ENCODE measurements at regions not wholly inside any gene's neighbourhood (a gene's known extent, or its start where the extent isn't known, plus 50 kb on each side); places are given as distances from the start of the nearest gene placed in this dataset.

GRCh38 chr7:45414226-45414625 is 159.9 kb upstream of the ADCY1 start:
- no peak for TF ChIP-seq CTCF (IDR thresholded peaks at IDR 0.05; ENCODE audit: poor library complexity)
- TF ChIP-seq EZH2 (IDR thresholded peaks at IDR 0.05; ENCODE audit: borderline replicate concordance) = no peak
- no peak for TF ChIP-seq EZH2phosphoT487 (IDR thresholded peaks at IDR 0.05; ENCODE audit: low read depth, severe bottlenecking, unreplicated experiment)
- no peak overlapping the region for H3K27ac ChIP-seq
- H3K9me3 ChIP-seq (ENCODE audit: low read depth) = no peaks in the 10 kb centered on the region
- H3K27me3 ChIP-seq = no peaks in the 10 kb centered on the region
- no peaks in the 10 kb centered on the region for H3K9me2 ChIP-seq (replicated peaks; ENCODE audit: insufficient read depth)
- H3K4me3 ChIP-seq = no peak overlapping the region
- no peak overlapping the region for H3K4me2 ChIP-seq
- H4K20me1 ChIP-seq (ENCODE audit: insufficient read depth, poor library complexity, severe bottlenecking) = no peaks in the 10 kb centered on the region
- H3K36me3 ChIP-seq (replicated peaks; ENCODE audit: insufficient read depth, low read depth) = no peaks in the 10 kb centered on the region
- no peak overlapping the region for H2AFZ ChIP-seq
- DNase-seq (ENCODE audit: low spot score) = no peak
- WGBS (ENCODE audit: low lambda C conversion rate, missing lambda C conversion rate) = 91% methylated on average over 4 of the region's 4 CpGs
- H3K79me2 ChIP-seq = no peaks in the 10 kb centered on the region
- no peaks in the 10 kb centered on the region for H3K4me1 ChIP-seq (ENCODE audit: insufficient read depth)

- H3K4me2 ChIP-seq = no peak overlapping the region
- no peak overlapping the region for H2AFZ ChIP-seq
- no peaks in the 10 kb centered on the region for H3K27me3 ChIP-seq
- no peaks in the 10 kb centered on the region for H4K20me1 ChIP-seq (ENCODE audit: insufficient read depth, poor library complexity, severe bottlenecking)
- no peaks in the 10 kb centered on the region for H3K36me3 ChIP-seq (replicated peaks; ENCODE audit: insufficient read depth, low read depth)
- H3K9me3 ChIP-seq (ENCODE audit: low read depth) = no peaks in the 10 kb centered on the region
- no peaks in the 10 kb centered on the region for H3K4me1 ChIP-seq (ENCODE audit: insufficient read depth)
- no peak overlapping the region for H3K27ac ChIP-seq
- DNase-seq (ENCODE audit: low spot score) = no peak
- no peak overlapping the region for H3K4me3 ChIP-seq
- no peaks in the 10 kb centered on the region for H3K9me2 ChIP-seq (replicated peaks; ENCODE audit: insufficient read depth)
- TF ChIP-seq EZH2 (IDR thresholded peaks at IDR 0.05; ENCODE audit: borderline replicate concordance) (no peak), EZH2phosphoT487 (IDR thresholded peaks at IDR 0.05; ENCODE audit: low read depth, severe bottlenecking, unreplicated experiment) (no peak), CTCF (IDR thresholded peaks at IDR 0.05; ENCODE audit: poor library complexity) (no peak)
- 77% methylated on average over 2 of the region's 2 CpGs for WGBS (ENCODE audit: low lambda C conversion rate, missing lambda C conversion rate)
- H3K79me2 ChIP-seq = no peaks in the 10 kb centered on the region
These were observed 158.9 kb upstream of the ADCY1 start for GRCh38 chr7:45415265-45415664.

GRCh38 chr7:45416846-45417245 is 157.3 kb upstream of the ADCY1 start:
- no peak overlapping the region for H3K4me3 ChIP-seq
- no peaks in the 10 kb centered on the region for H3K36me3 ChIP-seq (replicated peaks; ENCODE audit: insufficient read depth, low read depth)
- no peaks in the 10 kb centered on the region for H4K20me1 ChIP-seq (ENCODE audit: insufficient read depth, poor library complexity, severe bottlenecking)
- no peak for DNase-seq (ENCODE audit: low spot score)
- no peak overlapping the region for H3K4me2 ChIP-seq
- no peaks in the 10 kb centered on the region for H3K9me3 ChIP-seq (ENCODE audit: low read depth)
- TF ChIP-seq CTCF (IDR thresholded peaks at IDR 0.05; ENCODE audit: poor library complexity) (no peak), EZH2phosphoT487 (IDR thresholded peaks at IDR 0.05; ENCODE audit: low read depth, severe bottlenecking, unreplicated experiment) (no peak), EZH2 (IDR thresholded peaks at IDR 0.05; ENCODE audit: borderline replicate concordance) (no peak)
- H3K79me2 ChIP-seq = no peaks in the 10 kb centered on the region
- no peaks in the 10 kb centered on the region for H3K9me2 ChIP-seq (replicated peaks; ENCODE audit: insufficient read depth)
- 72% methylated on average over 1 of the region's 1 CpG for WGBS (ENCODE audit: low lambda C conversion rate, missing lambda C conversion rate)
- no peaks in the 10 kb centered on the region for H3K27me3 ChIP-seq
- no peak overlapping the region for H2AFZ ChIP-seq
- no peak overlapping the region for H3K27ac ChIP-seq
- no peaks in the 10 kb centered on the region for H3K4me1 ChIP-seq (ENCODE audit: insufficient read depth)

GRCh38 chr7:45417268-45417667 is 156.9 kb upstream of the ADCY1 start:
- H3K79me2 ChIP-seq = no peaks in the 10 kb centered on the region
- no peaks in the 10 kb centered on the region for H4K20me1 ChIP-seq (ENCODE audit: insufficient read depth, poor library complexity, severe bottlenecking)
- no peaks in the 10 kb centered on the region for H3K9me3 ChIP-seq (ENCODE audit: low read depth)
- no peak for TF ChIP-seq EZH2phosphoT487 (IDR thresholded peaks at IDR 0.05; ENCODE audit: low read depth, severe bottlenecking, unreplicated experiment)
- TF ChIP-seq EZH2 (IDR thresholded peaks at IDR 0.05; ENCODE audit: borderline replicate concordance) = no peak
- TF ChIP-seq CTCF (IDR thresholded peaks at IDR 0.05; ENCODE audit: poor library complexity) = no peak
- no peaks in the 10 kb centered on the region for H3K36me3 ChIP-seq (replicated peaks; ENCODE audit: insufficient read depth, low read depth)
- H3K4me1 ChIP-seq (ENCODE audit: insufficient read depth) = no peaks in the 10 kb centered on the region
- WGBS (ENCODE audit: low lambda C conversion rate, missing lambda C conversion rate) = 76% methylated on average over 2 of the region's 2 CpGs
- no peak overlapping the region for H3K27ac ChIP-seq
- H3K4me3 ChIP-seq = no peak overlapping the region
- no peaks in the 10 kb centered on the region for H3K27me3 ChIP-seq
- no peak overlapping the region for H3K4me2 ChIP-seq
- H2AFZ ChIP-seq = no peak overlapping the region
- no peak for DNase-seq (ENCODE audit: low spot score)
- no peaks in the 10 kb centered on the region for H3K9me2 ChIP-seq (replicated peaks; ENCODE audit: insufficient read depth)

Measured in hepatocyte (in vitro differentiated cells).